Myocyte (in vitro differentiated cells): ENCODE measurements at regions not wholly inside any gene's neighbourhood (a gene's known extent, or its start where the extent isn't known, plus 50 kb on each side); places are given as distances from the start of the nearest gene placed in this dataset.

Experiments used
- DNase-seq: peaks from one replicate; pipeline ENCODE4 v3.0.0-alpha.2; 2012; ENCODE audit warnings: low read depth

DNA sequence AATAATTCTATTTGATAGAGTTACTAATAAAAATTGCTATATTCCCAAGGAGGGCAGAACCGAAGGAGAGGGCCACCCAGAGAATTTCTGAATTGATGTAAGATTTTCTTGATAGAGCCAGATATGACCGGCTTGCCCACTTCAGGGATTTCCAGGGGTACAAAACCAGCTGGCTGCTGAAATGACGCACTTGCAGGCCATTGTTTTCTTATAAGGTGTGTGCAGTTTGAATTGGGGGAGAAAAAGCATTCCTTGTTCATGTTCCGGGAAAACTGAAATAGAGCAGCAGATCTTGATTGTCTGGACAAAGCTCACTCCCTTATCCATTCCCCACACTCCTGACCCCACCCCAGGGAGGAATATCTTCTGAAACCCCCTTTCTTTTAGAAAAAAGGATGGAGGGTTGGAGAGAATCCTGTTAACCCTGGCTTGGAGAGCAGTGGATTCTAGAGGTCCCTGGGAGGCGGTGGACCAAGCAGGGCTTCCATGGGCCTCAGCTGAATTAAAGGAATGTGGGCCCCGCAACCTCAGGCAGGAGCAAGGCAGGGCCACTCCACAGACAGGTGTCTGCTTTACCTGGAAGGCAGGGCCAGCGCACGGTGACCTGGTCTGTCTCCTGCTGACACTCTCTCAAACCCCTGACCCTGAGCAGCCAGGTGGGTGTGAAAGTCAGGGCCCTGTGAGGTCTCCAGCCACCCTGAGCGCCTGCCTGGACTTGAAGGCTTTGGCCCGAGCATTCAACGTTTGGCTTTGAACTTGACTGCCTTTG is 96.4 kb downstream of the TMEM170B start:
- no peak for DNase-seq

DNA sequence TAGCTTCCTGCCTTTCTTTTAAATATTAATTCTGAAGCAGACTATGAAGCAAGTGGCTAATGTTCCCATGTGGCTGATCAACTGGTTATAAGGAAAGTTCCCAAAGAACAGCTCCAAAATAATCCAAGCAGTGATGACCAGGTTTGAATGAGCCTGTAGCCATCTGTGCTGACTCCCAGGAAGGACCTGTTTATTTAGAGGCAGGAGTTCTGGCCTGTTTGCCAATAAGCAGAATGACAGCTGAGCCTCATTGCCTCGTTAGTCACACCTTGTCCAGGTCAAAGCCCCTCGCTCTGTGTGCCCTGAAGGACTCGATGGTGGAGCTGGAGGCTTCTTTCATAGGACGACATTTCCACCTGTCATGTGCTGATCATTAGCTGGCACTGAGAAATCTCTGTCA is 97.4 kb downstream of the TMEM170B start:
- no peak for DNase-seq

DNA sequence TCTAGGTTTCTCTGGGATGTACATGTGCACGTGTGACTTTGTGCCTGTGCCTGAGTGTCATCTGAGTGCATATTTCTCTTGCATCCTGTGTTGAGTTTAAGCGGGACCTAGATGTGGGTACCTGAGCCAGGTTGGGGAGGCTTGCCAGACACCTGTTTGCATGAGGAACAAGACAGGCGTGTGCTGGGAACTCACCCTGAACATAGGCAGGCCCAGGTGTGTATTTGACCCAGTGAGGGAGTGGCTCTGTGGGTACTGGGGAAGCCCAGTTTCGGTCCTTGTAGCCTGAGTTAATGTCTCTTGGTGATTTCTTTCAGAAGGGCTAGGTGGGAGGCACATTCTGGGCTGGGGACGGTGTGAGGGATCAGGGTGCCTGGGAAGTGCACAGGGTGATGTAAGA is 98.6 kb downstream of the TMEM170B start:
- DNase-seq, result no peak

DNA sequence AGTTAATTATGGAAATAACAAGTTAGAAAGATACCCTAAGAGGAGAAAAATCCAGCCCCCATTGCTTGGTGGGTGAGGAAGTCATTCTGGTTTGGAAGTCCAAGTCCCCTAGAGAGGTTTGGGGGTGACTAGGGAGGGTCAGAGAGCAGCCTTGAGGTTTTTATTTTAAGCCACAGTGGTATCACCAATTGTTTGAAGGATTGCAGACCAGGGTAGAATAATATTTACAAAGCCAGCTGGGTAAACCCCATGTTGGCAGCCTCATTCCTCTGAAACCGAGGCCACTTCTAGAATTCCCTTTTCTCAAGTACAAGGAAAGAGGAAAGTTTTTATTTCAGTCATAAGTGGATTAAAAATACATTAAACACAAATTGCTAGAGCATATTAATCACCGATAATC is 99.7 kb downstream of the TMEM170B start:
- DNase-seq, result peak; percentile 69

DNA sequence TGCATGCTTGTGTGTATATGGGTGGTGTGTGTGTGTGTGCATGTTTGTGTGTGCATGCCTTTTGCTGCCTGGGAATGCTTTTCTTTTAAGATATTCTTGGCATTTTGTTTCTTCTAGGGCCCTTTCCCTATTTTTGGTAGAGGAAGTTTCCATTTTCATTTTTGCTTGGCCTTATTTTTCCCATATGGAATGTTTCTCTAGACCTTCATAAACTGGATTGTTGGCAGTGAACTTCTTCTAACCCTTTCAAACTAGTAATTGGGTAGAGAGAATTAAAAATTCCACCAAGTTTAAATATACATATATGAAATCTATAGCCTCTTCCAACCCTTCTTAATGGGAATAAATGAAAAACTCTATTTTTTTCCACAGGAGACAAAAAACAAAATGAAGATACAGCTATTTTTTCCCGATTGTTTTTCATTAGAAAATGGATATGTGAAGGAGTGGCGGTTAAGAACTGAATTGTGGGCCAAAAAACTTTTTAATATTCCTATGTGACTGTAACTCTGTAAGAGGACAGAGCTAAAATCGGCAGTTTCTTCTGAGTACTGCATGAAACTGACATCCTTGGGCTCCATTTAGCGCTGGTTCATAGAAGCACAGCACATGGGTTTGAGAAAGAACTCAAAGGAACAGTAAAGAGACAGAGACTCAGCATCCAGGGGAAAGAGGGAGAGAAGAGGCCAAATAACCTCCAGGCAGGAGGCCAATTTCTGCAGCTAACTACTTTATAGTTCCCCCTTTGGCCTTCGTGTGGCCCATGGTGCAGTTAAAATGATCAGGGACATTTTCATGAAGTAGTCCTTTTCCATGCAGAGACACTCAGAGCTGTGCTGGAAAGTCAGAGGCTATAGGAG is 102.1 kb downstream of the TMEM170B start:
- no peak for DNase-seq

GRCh38 chr6:11640486-11640885 is 102.9 kb downstream of the TMEM170B start:
- DNase-seq, result no peak

- DNase-seq, result no peak
Measured at GRCh38 chr6:11644071-11644470, 106.5 kb downstream of the TMEM170B start.

DNA sequence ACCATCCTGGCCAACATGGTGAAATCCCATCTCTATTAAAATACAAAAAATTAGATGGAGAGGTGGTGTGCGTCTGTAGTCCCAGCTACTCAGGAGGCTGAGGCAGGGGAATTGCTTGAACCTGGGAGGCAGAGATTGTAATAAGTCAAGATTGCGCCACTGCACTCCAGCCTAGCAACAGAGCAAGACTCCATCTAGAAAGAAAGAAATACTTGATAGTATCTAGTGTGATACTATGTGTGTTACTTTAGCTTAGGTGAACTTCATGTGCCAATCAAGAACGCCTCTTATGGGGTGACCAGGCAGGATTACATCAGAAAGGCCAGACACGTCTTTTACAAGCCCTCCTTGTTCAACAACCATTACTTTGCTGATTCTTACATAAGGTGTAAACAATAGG is 107.1 kb downstream of the TMEM170B start:
- no peak for DNase-seq

- no peak for DNase-seq
Measured at GRCh38 chr6:11645016-11645415, 107.5 kb downstream of the TMEM170B start.

DNA sequence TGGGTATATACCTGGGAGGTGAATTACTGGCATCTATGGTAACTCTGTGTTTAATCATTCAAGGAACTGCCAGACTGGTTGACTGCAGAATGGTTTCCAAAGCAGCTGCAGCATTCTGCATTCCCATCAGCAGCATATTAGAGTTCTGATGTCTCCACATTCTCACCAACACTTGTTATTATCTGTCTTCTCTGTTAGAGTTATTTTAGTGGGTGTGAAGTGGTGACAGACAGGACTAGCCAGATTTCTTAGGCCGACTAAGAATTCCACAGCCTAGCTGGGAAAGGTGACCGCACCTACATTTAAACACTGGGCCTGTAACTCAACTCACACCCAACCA is 110.9 kb downstream of the TMEM170B start:
- no peak for DNase-seq

- no peak for DNase-seq
Measured at GRCh38 chr6:11648889-11649288, 111.3 kb downstream of the TMEM170B start.

DNA sequence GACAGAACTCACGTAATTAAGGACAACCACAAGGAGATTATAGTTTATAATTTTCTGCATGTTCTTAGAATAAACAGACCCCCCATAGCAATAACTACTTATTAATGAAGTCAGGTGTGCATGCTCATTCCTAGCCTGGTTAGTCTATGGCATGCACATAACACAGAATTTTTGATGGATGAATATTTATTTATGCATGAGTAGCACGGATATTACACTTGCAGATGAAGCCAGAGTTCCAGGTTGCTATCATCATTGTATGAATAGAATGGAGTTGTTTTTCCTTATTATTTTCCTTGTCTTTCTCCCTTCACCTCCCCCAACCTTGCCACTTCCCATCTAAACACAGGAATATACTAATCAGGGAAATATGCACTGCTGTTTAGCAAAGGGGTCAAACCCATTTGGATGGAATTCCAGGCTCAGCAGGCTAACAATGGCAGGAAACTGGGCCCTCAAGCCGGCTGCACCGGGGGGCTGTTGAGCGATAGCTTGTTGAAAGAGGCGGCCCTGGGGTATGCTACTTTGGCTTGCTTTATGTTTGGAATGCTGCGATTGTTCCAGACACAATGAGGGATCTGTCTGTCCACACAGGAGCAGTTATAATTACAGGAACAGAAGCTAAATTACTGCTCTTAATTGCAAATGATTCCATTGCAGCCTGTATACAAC is 112.6 kb downstream of the TMEM170B start:
- DNase-seq, result peak; percentile 26

- DNase-seq, result no peak
Measured at GRCh38 chr6:11650711-11651110, 113.2 kb downstream of the TMEM170B start.

- peak; percentile 84 for DNase-seq
Measured at GRCh38 chr6:11653028-11653583, 115.6 kb downstream of the TMEM170B start.

DNA sequence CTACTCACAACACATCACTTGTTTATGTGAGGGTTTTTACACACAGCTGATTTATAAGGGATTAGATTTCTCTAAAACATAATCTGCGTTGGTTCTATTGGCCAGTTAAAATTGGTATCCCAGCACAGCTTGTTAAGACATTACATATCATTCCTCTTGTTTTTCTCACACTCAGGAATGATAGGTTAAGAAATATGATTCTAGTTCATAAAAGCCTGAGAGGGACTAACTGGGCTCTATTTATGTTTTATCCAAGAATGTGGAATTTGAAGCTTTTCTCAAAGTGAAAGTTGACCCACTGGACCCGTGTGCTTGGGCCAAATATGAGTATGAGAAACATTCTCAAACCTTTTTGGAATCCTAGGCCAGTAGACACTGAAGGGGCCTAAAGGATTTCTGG is 117.3 kb downstream of the TMEM170B start:
- peak; percentile 56 for DNase-seq

GRCh38 chr6:11656491-11656890 is 118.9 kb downstream of the TMEM170B start:
- no peak for DNase-seq

GRCh38 chr6:11659757-11660156 is 118.8 kb downstream of the ADTRP start:
- no peak for DNase-seq

GRCh38 chr6:11662323-11662722 is 116.3 kb downstream of the ADTRP start:
- DNase-seq, result no peak

DNA sequence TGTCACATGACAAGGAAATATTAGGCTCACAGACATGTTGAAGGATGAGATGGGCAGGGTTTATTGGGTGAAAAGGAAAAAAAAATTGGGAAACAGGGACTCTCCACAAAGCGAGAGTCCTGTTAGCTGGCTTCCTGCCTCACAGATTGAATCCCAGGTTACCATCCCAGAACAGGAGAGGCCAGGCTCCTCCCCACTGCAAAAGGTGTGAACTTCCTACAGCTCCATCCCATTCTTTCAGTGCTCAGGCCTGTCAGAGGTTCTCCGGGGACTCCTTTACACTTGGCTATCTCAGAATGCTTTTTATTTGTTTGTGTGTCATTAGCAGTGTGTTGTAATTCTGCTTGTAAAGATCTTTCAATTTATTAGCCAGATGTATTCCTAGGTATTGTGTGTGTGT is 115.1 kb downstream of the ADTRP start:
- DNase-seq, result no peak
